Epithelial cell of proximal tubule (primary cell): ENCODE measurements at regions not wholly inside any gene's neighbourhood (a gene's known extent, or its start where the extent isn't known, plus 50 kb on each side); places are given as distances from the start of the nearest gene placed in this dataset.

Experiments used
- DNase-seq: peaks from one replicate; pipeline ENCODE4 v3.0.0-alpha.2; 2011; ENCODE audit warnings: low read depth
- H3K4me3 ChIP-seq: 2 replicates; pipeline ENCODE4 v1.5.1; 2011; ENCODE audit warnings: low read depth, mild to moderate bottlenecking, low read length
- CTCF ChIP-seq: conservative IDR thresholded peaks from 2 replicates; pipeline ENCODE4 v1.5.1; 2012; ENCODE audit warnings: low read depth, mild to moderate bottlenecking, low read length

- DNase-seq: no peak
- TF ChIP-seq CTCF: no peak
- H3K4me3 ChIP-seq: no peak overlapping the region
Observed at GRCh38 chr4:133594390-133595207, 445.5 kb downstream of the PCDH10 start.

GRCh38 chr4:133593764-133594163 is 444.7 kb downstream of the PCDH10 start:
- no peak overlapping the region for H3K4me3 ChIP-seq

GRCh38 chr4:133592591-133592990 is 443.5 kb downstream of the PCDH10 start:
- DNase-seq: no peak
- H3K4me3 ChIP-seq: no peak overlapping the region
- no peak for TF ChIP-seq CTCF

More at GRCh38 chr4:133593764-133594163, 444.7 kb downstream of the PCDH10 start:
- TF ChIP-seq CTCF: no peak
- no peak for DNase-seq

- no peak for TF ChIP-seq CTCF
- H3K4me3 ChIP-seq: no peak overlapping the region
- no peak for DNase-seq
Observed at GRCh38 chr4:133592106-133592505, 443.0 kb downstream of the PCDH10 start.

- no peak overlapping the region for H3K4me3 ChIP-seq
- no peak for TF ChIP-seq CTCF
- DNase-seq: no peak
Observed at GRCh38 chr4:133588306-133588705, 439.2 kb downstream of the PCDH10 start.

GRCh38 chr4:133585323-133585722 is 436.2 kb downstream of the PCDH10 start:
- no peak for TF ChIP-seq CTCF
- DNase-seq: no peak
- H3K4me3 ChIP-seq: no peak overlapping the region

- DNase-seq: no peak
- TF ChIP-seq CTCF: peak; percentile 40
- H3K4me3 ChIP-seq: no peak overlapping the region
Observed at GRCh38 chr4:133584714-133585113, 435.6 kb downstream of the PCDH10 start.
